ENCODE measurements at regions not wholly inside any gene's neighbourhood (a gene's known extent, or its start where the extent isn't known, plus 50 kb on each side); places are given as distances from the start of the nearest gene placed in this dataset.

DNA sequence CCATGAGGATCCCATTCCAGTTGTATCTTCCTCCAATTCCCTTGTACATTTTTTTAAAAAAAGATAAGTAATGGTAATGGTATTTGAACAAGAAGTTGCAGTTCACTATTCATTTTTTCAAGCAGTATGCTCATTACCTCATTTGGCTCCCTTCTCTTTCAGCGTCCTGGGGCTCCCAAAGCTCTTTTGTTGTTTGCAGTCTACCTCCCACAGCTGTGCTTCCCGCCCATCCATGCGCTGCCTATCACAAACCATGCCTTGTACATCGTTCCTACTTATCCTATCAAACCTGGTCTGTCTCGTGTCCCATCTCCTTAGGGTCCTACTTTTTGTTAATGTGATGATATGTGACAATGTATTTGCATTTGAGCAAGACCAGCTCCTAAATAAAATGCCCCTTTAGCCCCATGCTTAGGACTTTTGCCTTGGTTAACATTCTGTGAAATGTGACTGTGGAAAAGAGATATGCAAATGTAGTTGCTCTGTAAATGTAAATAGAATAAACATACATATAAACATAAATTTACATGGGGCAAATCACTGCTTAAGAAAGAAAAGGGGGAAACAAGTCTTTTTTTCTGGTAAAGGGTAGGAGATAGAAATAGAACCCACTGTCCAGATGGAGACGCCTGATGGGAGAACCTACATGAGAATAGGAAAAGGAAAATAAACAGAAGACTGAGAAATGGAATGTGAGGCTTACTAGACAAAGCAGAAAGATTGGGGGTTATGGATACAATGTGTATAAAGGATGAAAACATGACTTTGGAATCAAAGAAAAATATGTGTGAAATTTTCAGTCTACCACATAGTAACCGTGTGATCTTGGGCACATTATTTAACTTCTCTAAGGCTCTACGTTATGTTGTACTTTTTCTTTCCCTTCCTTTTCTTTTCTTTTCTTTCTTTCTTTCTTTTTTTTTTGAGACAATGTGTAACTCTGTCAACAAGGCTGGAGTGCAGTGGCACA, 59.8 kb upstream of the PLXNA2 start:
- Mint-ChIP-seq H3K4me1 (peaks cover 12% of the 10 kb centered on the region), H3K27ac (no peak overlapping the region), H3K27me3 (ENCODE audit: insufficient read depth) (peaks cover 13% of the 10 kb centered on the region), H3K9me3 (no peaks in the 10 kb centered on the region), H3K36me3 (ENCODE audit: low read depth) (no peaks in the 10 kb centered on the region), H3K4me3 (no peak overlapping the region)
- H3K27ac ChIP-seq (ENCODE audit: low read depth, low read length): no peak overlapping the region
- H3K4me1 ChIP-seq (ENCODE audit: control insufficient read depth, insufficient read depth, low read length): peaks cover 5% of the 10 kb centered on the region
- H3K9me3 ChIP-seq (ENCODE audit: control insufficient read depth, low read length): no peaks in the 10 kb centered on the region
- no peak for DNase-seq
- no peaks in the 10 kb centered on the region for H3K27me3 ChIP-seq (ENCODE audit: control insufficient read depth, insufficient read depth, low read length, poor library complexity, severe bottlenecking)
- 71 to 82% methylated on average over 5 to 7 of the region's 8 CpGs for WGBS, 2 experiments (ENCODE audit: insufficient coverage in 1 of 2, insufficient read length in 1 of 2)
- H3K9ac ChIP-seq (ENCODE audit: extremely low read depth, low read length, poor library complexity, severe bottlenecking): no peak overlapping the region
- TF ChIP-seq, protein P1, sequence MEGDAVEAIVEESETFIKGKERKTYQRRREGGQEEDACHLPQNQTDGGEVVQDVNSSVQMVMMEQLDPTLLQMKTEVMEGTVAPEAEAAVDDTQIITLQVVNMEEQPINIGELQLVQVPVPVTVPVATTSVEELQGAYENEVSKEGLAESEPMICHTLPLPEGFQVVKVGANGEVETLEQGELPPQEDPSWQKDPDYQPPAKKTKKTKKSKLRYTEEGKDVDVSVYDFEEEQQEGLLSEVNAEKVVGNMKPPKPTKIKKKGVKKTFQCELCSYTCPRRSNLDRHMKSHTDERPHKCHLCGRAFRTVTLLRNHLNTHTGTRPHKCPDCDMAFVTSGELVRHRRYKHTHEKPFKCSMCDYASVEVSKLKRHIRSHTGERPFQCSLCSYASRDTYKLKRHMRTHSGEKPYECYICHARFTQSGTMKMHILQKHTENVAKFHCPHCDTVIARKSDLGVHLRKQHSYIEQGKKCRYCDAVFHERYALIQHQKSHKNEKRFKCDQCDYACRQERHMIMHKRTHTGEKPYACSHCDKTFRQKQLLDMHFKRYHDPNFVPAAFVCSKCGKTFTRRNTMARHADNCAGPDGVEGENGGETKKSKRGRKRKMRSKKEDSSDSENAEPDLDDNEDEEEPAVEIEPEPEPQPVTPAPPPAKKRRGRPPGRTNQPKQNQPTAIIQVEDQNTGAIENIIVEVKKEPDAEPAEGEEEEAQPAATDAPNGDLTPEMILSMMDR (conservative IDR thresholded peaks at IDR 0.05): no peak
- no peak overlapping the region for H3K4me3 ChIP-seq (ENCODE audit: low read length)
- H3K36me3 ChIP-seq (ENCODE audit: control insufficient read depth, insufficient read depth, low read length): no peaks in the 10 kb centered on the region

DNA sequence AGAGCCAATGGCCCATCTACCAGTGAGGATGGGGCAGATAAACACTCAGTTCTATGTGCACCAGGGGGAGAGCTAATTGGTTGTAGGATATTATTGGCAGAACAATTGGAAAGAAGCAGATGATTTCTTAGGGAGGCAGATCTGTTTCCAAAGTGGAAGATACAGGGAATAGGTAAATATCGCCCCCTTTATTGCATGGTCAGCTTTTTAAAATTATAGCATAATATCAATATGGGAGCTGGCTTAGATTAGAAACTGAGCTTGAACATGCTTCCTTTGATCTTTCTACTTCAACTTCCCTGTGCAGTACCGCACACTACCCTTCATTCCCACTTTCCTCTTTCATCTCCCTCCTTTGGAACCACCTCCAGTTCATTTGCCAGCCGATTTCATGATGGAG, 64.0 kb upstream of the PLXNA2 start:
- no peak overlapping the region for H3K4me3 ChIP-seq (ENCODE audit: low read length)
- H3K36me3 Mint-ChIP-seq (ENCODE audit: low read depth): no peaks in the 10 kb centered on the region
- no peaks in the 10 kb centered on the region for H3K27me3 ChIP-seq (ENCODE audit: control insufficient read depth, insufficient read depth, low read length, poor library complexity, severe bottlenecking)

DNA sequence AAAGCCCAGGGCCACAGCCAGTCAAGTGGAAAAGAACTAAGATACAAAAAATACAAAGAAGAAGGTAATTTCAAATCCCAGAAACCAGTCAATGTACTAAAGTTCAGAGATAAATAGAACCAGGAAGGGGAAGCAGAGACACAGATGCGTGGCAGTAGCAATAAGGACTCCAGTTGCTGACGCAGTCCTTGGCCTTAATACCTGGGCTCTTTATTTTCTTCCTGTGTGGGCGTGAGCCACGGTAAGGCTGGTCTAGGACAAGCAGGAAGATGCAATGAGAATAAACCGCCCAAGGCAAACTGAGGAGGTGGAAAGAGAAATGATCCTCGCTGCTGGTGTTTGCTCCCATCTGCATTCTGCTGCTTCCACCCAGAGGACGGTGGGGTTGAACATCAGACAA, 65.6 kb upstream of the PLXNA2 start:
- no peaks in the 10 kb centered on the region for H3K9me3 Mint-ChIP-seq
- TF ChIP-seq, protein P1 (conservative IDR thresholded peaks at IDR 0.05): no peak
- H3K36me3 Mint-ChIP-seq (ENCODE audit: low read depth): no peaks in the 10 kb centered on the region
- H3K4me3 Mint-ChIP-seq: no peak overlapping the region
- no peaks in the 10 kb centered on the region for H3K27me3 ChIP-seq (ENCODE audit: control insufficient read depth, insufficient read depth, low read length, poor library complexity, severe bottlenecking)
- no peaks in the 10 kb centered on the region for H3K9me3 ChIP-seq (ENCODE audit: control insufficient read depth, low read length)
- no peaks in the 10 kb centered on the region for H3K36me3 ChIP-seq (ENCODE audit: control insufficient read depth, insufficient read depth, low read length)
- no peak overlapping the region for H3K27ac Mint-ChIP-seq
- no peaks in the 10 kb centered on the region for H3K4me1 ChIP-seq (ENCODE audit: control insufficient read depth, insufficient read depth, low read length)
- H3K9ac ChIP-seq (ENCODE audit: extremely low read depth, low read length, poor library complexity, severe bottlenecking): no peak overlapping the region
- peaks cover 7% of the 10 kb centered on the region for H3K27me3 Mint-ChIP-seq (ENCODE audit: insufficient read depth)
- H3K27ac ChIP-seq (ENCODE audit: low read depth, low read length): no peak overlapping the region
- DNase-seq: no peak
- 93 to 95% methylated on average over 6 to 7 of the region's 7 CpGs for WGBS, 2 experiments (ENCODE audit: insufficient coverage in 1 of 2, insufficient read length in 1 of 2)
- H3K4me1 Mint-ChIP-seq: no peaks in the 10 kb centered on the region
- no peak overlapping the region for H3K4me3 ChIP-seq (ENCODE audit: low read length)

More for the DNA sequence above, 64.0 kb upstream of the PLXNA2 start:
- H3K4me1 Mint-ChIP-seq: peaks cover 4% of the 10 kb centered on the region
- no peak overlapping the region for H3K27ac Mint-ChIP-seq
- H3K27me3 Mint-ChIP-seq (ENCODE audit: insufficient read depth): peaks cover 7% of the 10 kb centered on the region
- Histone ChIP-seq H3K27ac (ENCODE audit: low read depth, low read length) (no peak overlapping the region), H3K9ac (ENCODE audit: extremely low read depth, low read length, poor library complexity, severe bottlenecking) (no peak overlapping the region), H3K4me1 (ENCODE audit: control insufficient read depth, insufficient read depth, low read length) (no peaks in the 10 kb centered on the region), H3K9me3 (ENCODE audit: control insufficient read depth, low read length) (no peaks in the 10 kb centered on the region), H3K36me3 (ENCODE audit: control insufficient read depth, insufficient read depth, low read length) (no peaks in the 10 kb centered on the region)
- H3K9me3 Mint-ChIP-seq: no peaks in the 10 kb centered on the region
- no peak overlapping the region for H3K4me3 Mint-ChIP-seq
- 85 to 97% methylated on average over 2 to 3 of the region's 3 CpGs for WGBS, 2 experiments (ENCODE audit: insufficient coverage in 1 of 2, insufficient read length in 1 of 2)
- no peak for DNase-seq
- TF ChIP-seq, protein P1 (conservative IDR thresholded peaks at IDR 0.05): no peak

Measured in endodermal cell (in vitro differentiated cells).